Bronchial epithelial cell (primary cell): ENCODE measurements at regions not wholly inside any gene's neighbourhood (a gene's known extent, or its start where the extent isn't known, plus 50 kb on each side); places are given as distances from the start of the nearest gene placed in this dataset.

Experiments used
- DNase-seq: peaks from one replicate; pipeline ENCODE4 v3.0.0-alpha.2; 2010; ENCODE audit warnings: low read depth
- FAIRE-seq: peaks from 2 replicates; lab custom pipeline; 2011; peaks lifted over from hg19 to GRCh38; lab: Jason Lieb, UNC
- H3K27me3 ChIP-seq: 2 replicates; pipeline ENCODE4 v1.5.1; 2011; ENCODE audit warnings: low read length; ENCODE audit not compliant: control insufficient read depth, insufficient read depth
- H3K36me3 ChIP-seq: 2 replicates; pipeline ENCODE4 v1.5.1; 2011; ENCODE audit warnings: low read length; ENCODE audit not compliant: control insufficient read depth, insufficient read depth
- H3K4me3 ChIP-seq: 2 replicates; pipeline ENCODE4 v1.5.1; 2011; ENCODE audit warnings: mild to moderate bottlenecking, low read depth, low read length, control low read depth
- TF ChIP-seq, protein P1 (sequence below): IDR thresholded peaks from 2 replicates; pipeline ENCODE4 v1.5.1; 2011; ENCODE audit warnings: mild to moderate bottlenecking, moderate library complexity, low read length, control low read depth, inconsistent platforms; ENCODE audit not compliant: insufficient read depth, severe bottlenecking

DNA sequence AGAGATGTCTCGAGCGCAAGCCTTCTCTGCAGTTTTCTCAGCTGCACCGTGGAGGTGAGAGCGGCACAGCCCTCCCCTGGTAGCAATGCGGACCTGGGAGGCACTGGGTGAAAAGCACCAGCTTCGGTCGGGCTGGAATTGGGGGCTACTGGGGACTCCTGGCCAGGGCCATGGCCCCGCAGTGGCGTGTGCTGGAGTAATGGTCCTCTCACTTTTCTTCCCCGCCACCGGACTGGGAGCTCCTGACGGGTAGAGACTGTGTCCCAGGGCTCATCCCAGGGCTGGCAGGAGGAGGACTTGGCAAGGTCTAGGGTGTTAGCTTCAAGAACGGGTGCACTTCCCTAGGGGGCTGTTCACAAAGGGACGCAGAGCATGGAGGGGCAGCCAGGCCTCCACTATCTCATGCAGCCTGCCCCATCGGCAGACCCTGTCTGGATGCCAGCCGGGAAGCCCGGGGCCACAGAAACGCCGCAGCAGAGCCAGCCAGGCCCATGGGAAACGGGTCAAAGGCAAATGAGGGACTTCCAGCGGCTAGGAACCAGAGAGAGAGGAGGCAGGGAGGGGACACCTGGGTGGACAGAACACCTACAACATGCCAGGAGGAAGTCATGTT lies 92.6 kb upstream of the MVB12B start:
- TF ChIP-seq, protein P1, sequence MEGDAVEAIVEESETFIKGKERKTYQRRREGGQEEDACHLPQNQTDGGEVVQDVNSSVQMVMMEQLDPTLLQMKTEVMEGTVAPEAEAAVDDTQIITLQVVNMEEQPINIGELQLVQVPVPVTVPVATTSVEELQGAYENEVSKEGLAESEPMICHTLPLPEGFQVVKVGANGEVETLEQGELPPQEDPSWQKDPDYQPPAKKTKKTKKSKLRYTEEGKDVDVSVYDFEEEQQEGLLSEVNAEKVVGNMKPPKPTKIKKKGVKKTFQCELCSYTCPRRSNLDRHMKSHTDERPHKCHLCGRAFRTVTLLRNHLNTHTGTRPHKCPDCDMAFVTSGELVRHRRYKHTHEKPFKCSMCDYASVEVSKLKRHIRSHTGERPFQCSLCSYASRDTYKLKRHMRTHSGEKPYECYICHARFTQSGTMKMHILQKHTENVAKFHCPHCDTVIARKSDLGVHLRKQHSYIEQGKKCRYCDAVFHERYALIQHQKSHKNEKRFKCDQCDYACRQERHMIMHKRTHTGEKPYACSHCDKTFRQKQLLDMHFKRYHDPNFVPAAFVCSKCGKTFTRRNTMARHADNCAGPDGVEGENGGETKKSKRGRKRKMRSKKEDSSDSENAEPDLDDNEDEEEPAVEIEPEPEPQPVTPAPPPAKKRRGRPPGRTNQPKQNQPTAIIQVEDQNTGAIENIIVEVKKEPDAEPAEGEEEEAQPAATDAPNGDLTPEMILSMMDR = no peak
- H3K4me3 ChIP-seq = no peak overlapping the region
- DNase-seq = no peak
- no peak for FAIRE-seq
- H3K27me3 ChIP-seq = peaks cover 3% of the 10 kb centered on the region
- H3K36me3 ChIP-seq = no peaks in the 10 kb centered on the region

DNA sequence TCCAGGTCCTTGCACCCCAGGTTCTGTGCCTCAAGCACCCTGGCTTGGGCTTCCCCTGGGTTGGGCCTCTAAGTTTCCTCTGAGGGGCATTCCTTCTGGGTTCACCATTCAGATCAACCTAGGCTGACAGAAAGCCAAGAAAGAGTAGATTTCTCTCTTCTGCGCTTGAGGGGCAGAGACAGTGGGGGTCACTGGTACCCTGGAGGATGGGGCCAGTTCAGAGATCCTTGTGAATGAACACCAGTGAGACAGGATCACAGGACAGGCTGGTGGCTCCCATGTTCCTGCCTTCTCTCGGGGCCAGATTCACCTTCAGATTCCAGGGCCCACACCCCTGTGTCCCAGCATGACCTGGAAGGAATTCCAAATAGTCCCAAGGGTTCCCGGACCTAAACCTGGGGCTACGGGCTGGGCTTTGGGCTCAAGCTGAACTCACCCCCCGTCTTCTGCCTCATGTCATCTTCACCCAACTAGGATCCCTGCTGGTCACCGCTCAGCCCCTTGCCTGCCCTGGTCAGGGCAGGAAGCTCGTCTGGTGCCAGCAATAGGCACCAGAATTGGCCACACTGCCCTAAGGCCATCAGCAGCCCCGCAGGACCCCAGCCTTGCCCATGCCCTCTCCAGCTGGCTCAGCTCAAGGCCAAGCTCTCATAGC lies 91.8 kb upstream of the MVB12B start:
- no peaks in the 10 kb centered on the region for H3K27me3 ChIP-seq
- TF ChIP-seq, protein P1 = no peak
- DNase-seq (no peak), FAIRE-seq (no peak)
- no peak overlapping the region for H3K4me3 ChIP-seq
- H3K36me3 ChIP-seq = no peaks in the 10 kb centered on the region

DNA sequence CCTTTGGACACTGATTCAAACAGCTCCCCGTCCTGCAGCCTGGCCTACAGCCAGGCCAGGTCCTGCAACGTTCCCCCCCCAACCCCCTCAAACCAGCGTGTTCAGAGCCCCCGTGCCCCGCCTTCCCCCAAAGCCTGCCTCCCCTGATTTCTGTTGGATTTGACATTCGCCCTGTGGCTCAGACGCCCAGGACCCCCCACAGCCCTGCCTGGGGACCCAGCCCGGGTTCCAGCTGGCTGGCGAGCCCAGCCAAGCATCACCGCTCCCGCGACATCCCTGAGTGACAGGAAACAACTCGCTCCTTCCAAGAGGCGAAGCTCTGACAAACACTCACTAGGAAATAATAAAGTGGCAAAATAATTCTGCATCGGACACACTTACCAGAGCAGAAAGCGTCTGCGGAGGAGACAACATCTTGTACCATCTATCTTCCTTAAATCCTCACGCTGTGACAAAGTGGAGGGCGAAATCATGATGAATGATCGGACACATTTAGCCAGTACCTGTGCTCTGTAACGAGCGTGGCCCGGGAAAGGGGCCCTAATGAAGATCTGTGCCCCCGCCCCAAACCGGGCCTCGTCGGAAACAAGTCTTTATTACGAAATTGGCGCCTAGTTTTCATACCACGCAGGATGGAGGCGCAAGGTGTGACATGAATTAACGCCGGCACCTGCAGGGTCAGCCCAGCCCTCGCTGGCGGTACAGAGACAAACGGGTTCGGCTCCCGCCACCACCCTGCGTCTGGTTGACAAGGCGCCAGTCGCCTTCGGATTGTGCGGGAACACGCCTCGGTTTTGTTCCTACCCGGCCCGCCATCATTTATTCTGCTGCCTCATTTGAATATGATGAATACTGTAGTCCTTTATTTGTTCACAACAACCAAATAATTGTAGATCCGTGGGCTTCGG lies 91.0 kb upstream of the MVB12B start:
- DNase-seq (no peak), FAIRE-seq (no peak)
- H3K27me3 ChIP-seq = no peaks in the 10 kb centered on the region
- TF ChIP-seq, protein P1 = no peak
- H3K4me3 ChIP-seq = no peak overlapping the region
- no peaks in the 10 kb centered on the region for H3K36me3 ChIP-seq

DNA sequence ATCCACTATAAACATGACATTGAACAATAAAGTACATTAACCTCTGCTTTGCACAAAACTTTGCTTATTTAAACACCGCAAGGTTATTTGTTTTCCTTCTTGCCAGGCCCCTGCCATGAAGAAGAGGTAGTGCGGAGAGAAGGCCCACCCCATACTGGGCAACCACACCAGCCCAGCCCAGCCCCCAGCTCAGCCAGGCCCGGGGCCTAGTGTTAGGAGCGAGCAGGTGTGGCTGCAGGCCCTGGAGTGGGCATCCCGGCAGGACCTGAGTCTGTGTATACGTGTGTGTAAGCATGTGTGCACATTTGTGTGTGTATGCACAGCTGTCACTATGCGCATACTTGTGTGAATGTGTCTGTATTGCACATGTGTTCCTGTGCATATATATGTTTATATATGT lies 90.4 kb upstream of the MVB12B start:
- FAIRE-seq (no peak), DNase-seq (no peak)
- TF ChIP-seq, protein P1 = no peak
- no peaks in the 10 kb centered on the region for H3K27me3 ChIP-seq
- H3K4me3 ChIP-seq = no peak overlapping the region
- H3K36me3 ChIP-seq = no peaks in the 10 kb centered on the region

DNA sequence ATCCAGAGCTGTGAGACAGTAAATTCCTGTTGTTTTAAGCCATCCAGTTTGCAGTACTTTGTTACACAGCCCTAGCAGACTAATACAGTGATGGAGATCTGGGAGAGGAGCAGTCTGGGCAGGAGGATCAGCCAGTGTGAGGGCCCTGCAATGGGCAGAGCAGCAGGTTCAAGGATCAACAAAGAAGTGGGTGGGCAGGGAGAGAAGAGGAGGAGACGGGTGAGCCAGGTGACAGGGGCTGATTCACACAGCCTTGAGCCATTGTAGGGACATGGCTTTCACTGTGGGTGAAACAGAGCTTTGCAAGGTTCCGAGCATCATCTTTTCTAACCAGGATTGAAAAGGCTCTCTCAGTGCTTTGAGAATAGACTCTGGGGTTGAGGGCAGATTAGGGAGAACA lies 88.2 kb upstream of the MVB12B start:
- Histone ChIP-seq H3K36me3 (no peaks in the 10 kb centered on the region), H3K4me3 (no peak overlapping the region), H3K27me3 (no peaks in the 10 kb centered on the region)
- DNase-seq (no peak), FAIRE-seq (no peak)
- TF ChIP-seq, protein P1 = no peak
